Ascending aorta (tissue), 2 donors: ENCODE measurements at regions not wholly inside any gene's neighbourhood (a gene's known extent, or its start where the extent isn't known, plus 50 kb on each side); places are given as distances from the start of the nearest gene placed in this dataset.

Experiments
- DNase-seq, 2 donors: peaks; one replicate each; pipeline ENCODE4 v3.0.0-alpha.2; 2019; ENCODE audit warnings: low spot score in 2 of 2
- H3K27ac ChIP-seq, 2 donors: fragments of 200-600 bp; sonication (generic); one replicate each; pipeline ENCODE4 v1.5.1; 2016 to 2017; ENCODE audit warnings: mild to moderate bottlenecking in 1 of 2
- H3K27me3 ChIP-seq: fragments of 200-600 bp; sonication (generic); one replicate; pipeline ENCODE4 v1.5.1; 2017
- H3K36me3 ChIP-seq, 2 donors: fragments of 200-600 bp; sonication (generic); one replicate each; pipeline ENCODE4 v1.5.1; 2016
- H3K4me1 ChIP-seq, 2 donors: fragments of 200-600 bp; sonication (generic); one replicate each; pipeline ENCODE4 v1.5.1; 2016 to 2017; ENCODE audit warnings: mild to moderate bottlenecking in 1 of 2
- H3K4me3 ChIP-seq, 2 donors: fragments of 200-600 bp; sonication (generic); one replicate each; pipeline ENCODE4 v1.5.1; 2016 to 2017; ENCODE audit warnings: mild to moderate bottlenecking in 1 of 2
- H3K9me3 ChIP-seq, 2 donors: fragments of 200-600 bp; sonication (generic); one replicate each; pipeline ENCODE4 v1.5.1; 2016
- intact Hi-C: fragments of 100-400 bp; cut with DNase I; formaldehyde crosslinking; loops from one replicate; pipeline ENCODE4 v1.15.1; 2023
- TF ChIP-seq, protein P1 (sequence below), 3 experiments: fragments of 200-600 bp in 2 of 3; fragments of 450-650 bp in 1 of 3; sonication (generic) in 2 of 3; IDR thresholded peaks; one replicate each; pipeline ENCODE4 v1.5.1; 2016 to 2019; ENCODE audit warnings: antibody characterized with exemption in 3 of 3, mild to moderate bottlenecking in 1 of 3, moderate library complexity in 1 of 3

DNA sequence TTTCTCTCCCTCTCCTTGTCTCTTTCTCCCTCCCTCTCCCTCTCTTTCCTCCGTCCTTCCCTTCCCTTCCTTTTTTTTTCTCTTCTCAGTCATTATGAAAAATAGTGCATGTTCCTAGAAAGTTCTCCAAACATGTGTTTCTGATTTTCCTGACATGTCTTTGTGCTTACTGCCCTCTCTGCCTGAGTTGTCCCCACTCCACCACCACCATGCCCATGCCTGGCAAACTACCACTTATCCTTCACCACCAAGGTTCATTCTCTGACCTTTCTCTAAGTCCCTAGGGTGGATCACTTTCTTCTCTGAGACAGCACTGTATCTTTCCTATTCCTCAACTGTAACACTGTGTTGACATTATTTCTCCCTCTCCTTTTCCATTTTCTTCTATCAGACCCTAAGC lies 98.2 kb downstream of the LACC1 start:
- intact Hi-C loops = no loop called here
- H3K4me1 ChIP-seq = no peaks in the 10 kb centered on the region

DNA sequence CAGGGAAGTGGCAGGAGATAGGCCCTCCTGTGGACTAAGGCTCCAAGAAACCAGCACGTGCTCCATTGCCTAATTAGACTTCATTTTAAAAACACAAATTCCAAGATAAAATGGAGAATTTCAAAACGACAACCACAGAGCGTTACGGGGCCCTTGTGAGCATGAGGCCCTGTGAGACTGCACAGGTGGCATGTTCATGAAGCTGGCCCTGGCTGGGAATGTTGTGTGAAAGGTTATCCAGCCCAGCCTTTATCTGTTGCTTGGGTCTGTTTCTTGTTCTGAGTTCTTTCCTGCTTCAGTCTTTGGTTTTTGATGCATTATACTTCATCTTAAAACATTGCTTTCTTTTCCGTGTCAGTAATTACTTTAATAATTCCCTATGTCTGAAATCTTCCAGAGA lies 99.0 kb downstream of the LACC1 start:
- no peaks in the 10 kb centered on the region for H3K36me3 ChIP-seq
- TF ChIP-seq, protein P1, sequence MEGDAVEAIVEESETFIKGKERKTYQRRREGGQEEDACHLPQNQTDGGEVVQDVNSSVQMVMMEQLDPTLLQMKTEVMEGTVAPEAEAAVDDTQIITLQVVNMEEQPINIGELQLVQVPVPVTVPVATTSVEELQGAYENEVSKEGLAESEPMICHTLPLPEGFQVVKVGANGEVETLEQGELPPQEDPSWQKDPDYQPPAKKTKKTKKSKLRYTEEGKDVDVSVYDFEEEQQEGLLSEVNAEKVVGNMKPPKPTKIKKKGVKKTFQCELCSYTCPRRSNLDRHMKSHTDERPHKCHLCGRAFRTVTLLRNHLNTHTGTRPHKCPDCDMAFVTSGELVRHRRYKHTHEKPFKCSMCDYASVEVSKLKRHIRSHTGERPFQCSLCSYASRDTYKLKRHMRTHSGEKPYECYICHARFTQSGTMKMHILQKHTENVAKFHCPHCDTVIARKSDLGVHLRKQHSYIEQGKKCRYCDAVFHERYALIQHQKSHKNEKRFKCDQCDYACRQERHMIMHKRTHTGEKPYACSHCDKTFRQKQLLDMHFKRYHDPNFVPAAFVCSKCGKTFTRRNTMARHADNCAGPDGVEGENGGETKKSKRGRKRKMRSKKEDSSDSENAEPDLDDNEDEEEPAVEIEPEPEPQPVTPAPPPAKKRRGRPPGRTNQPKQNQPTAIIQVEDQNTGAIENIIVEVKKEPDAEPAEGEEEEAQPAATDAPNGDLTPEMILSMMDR (IDR thresholded peaks at IDR 0.05) = no peak

More for the DNA sequence above, 98.2 kb downstream of the LACC1 start:
- Histone ChIP-seq H3K9me3 (no peaks in the 10 kb centered on the region), H3K27me3 (no peaks in the 10 kb centered on the region), H3K36me3 (no peaks in the 10 kb centered on the region), H3K4me3 (no peak overlapping the region), H3K27ac (no peak overlapping the region)
- TF ChIP-seq, protein P1 (IDR thresholded peaks at IDR 0.05) = no peak
- DNase-seq = no peak

DNA sequence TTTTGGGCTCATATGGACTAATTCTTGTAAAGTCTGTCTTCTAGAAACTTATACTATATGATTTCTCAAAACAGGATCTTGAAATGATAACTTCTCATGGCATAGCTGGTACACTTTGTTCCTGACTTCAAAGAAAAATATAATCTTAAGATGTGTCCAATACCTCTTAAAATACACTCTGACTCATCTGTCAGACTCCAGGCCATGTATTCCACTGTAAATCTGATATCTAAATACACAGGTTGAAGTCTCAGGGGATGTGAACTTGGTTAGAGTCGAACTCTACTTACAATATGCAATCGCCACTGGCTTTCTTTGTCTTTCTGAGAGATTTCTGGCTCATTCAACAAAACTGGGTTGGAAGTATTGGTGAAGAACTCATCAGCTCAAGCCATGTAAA lies 99.8 kb downstream of the LACC1 start:
- H3K36me3 ChIP-seq = no peaks in the 10 kb centered on the region
- intact Hi-C loops = no loop called here
- no peak overlapping the region for H3K27ac ChIP-seq
- no peaks in the 10 kb centered on the region for H3K9me3 ChIP-seq
- H3K27me3 ChIP-seq = no peaks in the 10 kb centered on the region
- TF ChIP-seq, protein P1 (IDR thresholded peaks at IDR 0.05) = no peak
- no peaks in the 10 kb centered on the region for H3K4me1 ChIP-seq
- no peak overlapping the region for H3K4me3 ChIP-seq
- no peak for DNase-seq

More for the DNA sequence above, 99.0 kb downstream of the LACC1 start:
- Histone ChIP-seq H3K4me1 (no peaks in the 10 kb centered on the region), H3K27ac (no peak overlapping the region), H3K9me3 (no peaks in the 10 kb centered on the region), H3K4me3 (no peak overlapping the region), H3K27me3 (no peaks in the 10 kb centered on the region)
- intact Hi-C loops = no loop called here
- no peak for DNase-seq

DNA sequence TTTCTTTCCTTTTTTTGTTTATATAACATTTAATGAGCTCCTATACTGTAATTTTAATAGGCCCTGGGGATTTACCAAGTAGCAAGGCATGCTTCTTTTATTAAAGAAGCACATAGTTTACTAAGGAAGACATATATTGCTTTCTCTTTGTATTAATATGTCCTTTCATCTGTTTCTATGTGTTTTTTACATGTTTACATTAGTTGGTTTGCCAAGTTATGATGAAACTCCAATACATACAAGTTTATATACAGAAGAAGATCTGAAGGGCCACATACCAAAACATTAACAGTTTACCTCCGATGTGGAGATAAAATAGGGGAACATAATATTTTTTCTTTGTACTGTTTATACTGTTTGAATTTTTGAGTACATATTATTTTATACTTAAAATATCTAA lies 100.9 kb downstream of the LACC1 start:
- Histone ChIP-seq H3K27me3 (no peaks in the 10 kb centered on the region), H3K4me1 (no peaks in the 10 kb centered on the region), H3K4me3 (no peak overlapping the region), H3K27ac (no peak overlapping the region), H3K9me3 (no peaks in the 10 kb centered on the region), H3K36me3 (no peaks in the 10 kb centered on the region)
- intact Hi-C loops = no loop called here
- DNase-seq = no peak
- TF ChIP-seq, protein P1 (IDR thresholded peaks at IDR 0.05) = no peak

DNA sequence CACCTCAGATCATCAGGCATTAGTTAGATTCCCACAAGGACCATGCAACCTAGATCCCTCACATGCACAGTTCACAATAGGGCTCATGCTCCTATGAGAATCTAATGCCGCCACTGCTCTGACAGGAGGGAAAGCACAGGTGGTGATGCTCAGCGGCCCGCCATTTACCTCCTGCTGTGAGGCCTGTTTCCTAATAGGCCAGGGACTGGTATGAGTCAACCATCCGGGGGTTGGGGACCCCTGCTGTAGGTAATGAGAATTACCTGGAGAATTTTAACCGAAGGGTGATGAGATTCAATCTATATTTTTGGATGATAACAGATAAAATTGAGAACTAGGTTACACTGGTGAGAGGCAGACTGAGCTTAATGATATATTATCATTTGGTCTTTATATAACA lies 101.4 kb downstream of the LACC1 start:
- intact Hi-C loops = no loop called here
- Histone ChIP-seq H3K27me3 (no peaks in the 10 kb centered on the region), H3K9me3 (no peaks in the 10 kb centered on the region), H3K4me3 (no peak overlapping the region), H3K36me3 (no peaks in the 10 kb centered on the region), H3K4me1 (no peaks in the 10 kb centered on the region), H3K27ac (no peak overlapping the region)
- TF ChIP-seq, protein P1 (IDR thresholded peaks at IDR 0.05) = no peak
- DNase-seq = no peak
